ENCODE measurements at regions not wholly inside any gene's neighbourhood (a gene's known extent, or its start where the extent isn't known, plus 50 kb on each side); places are given as distances from the start of the nearest gene placed in this dataset.

GRCh38 chr7:108723381-108723814 is 153.7 kb downstream of the DNAJB9 start:
- H3K4me3 Mint-ChIP-seq, result no peak overlapping the region

GRCh38 chr7:108724251-108725100 is 154.8 kb downstream of the DNAJB9 start:
- DNase-seq (ENCODE audit: low spot score in 2 of 2, unreplicated experiment in 2 of 2), result no peak
- H3K27ac Mint-ChIP-seq, result no peak overlapping the region
- peaks cover 4% of the 10 kb centered on the region for H3K9me3 Mint-ChIP-seq
- TF ChIP-seq CTCF (IDR thresholded peaks at IDR 0.05; ENCODE audit: unreplicated experiment), result no peak
- H3K4me1 Mint-ChIP-seq, result peaks cover 4% of the 10 kb centered on the region
- H3K36me3 Mint-ChIP-seq, result no peaks in the 10 kb centered on the region
- H3K27me3 Mint-ChIP-seq (ENCODE audit: low read depth), result peaks cover 33% of the 10 kb centered on the region
- no peak overlapping the region for H3K4me3 Mint-ChIP-seq

More at GRCh38 chr7:108723381-108723814, 153.7 kb downstream of the DNAJB9 start:
- peaks cover 4% of the 10 kb centered on the region for H3K4me1 Mint-ChIP-seq
- H3K27me3 Mint-ChIP-seq (ENCODE audit: low read depth), result peaks cover 29% of the 10 kb centered on the region
- no peak overlapping the region for H3K27ac Mint-ChIP-seq
- no peak for DNase-seq (ENCODE audit: low spot score in 2 of 2, unreplicated experiment in 2 of 2)
- TF ChIP-seq CTCF (IDR thresholded peaks at IDR 0.05; ENCODE audit: unreplicated experiment), result no peak
- peaks cover 4% of the 10 kb centered on the region for H3K9me3 Mint-ChIP-seq
- H3K36me3 Mint-ChIP-seq, result no peaks in the 10 kb centered on the region

DNA sequence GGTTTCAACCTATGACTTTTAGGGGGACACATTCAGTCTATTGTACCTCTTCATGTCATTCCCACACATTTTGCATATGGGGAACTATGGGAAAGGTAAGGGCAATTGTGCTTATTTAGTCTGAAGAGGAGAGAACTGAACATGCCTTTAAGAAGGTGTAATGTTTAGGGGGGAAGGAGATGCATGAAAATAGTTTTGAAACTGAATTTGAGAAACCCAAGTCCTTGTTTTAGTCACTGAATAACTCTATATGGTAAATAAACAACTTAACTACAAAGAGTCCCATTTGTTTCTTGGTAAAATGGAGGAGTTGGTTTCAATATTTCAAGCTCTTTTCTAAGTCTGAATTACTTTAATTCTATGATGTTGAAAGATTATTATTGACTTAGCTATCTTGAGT is 166.1 kb downstream of the DNAJB9 start:
- H3K9me3 Mint-ChIP-seq, result no peaks in the 10 kb centered on the region
- TF ChIP-seq CTCF (IDR thresholded peaks at IDR 0.05; ENCODE audit: unreplicated experiment), result no peak
- no peak for DNase-seq (ENCODE audit: low spot score in 2 of 2, unreplicated experiment in 2 of 2)
- H3K27ac Mint-ChIP-seq, result no peak overlapping the region
- no peak overlapping the region for H3K4me3 Mint-ChIP-seq
- no peaks in the 10 kb centered on the region for H3K4me1 Mint-ChIP-seq
- no peaks in the 10 kb centered on the region for H3K36me3 Mint-ChIP-seq
- H3K27me3 Mint-ChIP-seq (ENCODE audit: low read depth), result peaks cover 44% of the 10 kb centered on the region

DNA sequence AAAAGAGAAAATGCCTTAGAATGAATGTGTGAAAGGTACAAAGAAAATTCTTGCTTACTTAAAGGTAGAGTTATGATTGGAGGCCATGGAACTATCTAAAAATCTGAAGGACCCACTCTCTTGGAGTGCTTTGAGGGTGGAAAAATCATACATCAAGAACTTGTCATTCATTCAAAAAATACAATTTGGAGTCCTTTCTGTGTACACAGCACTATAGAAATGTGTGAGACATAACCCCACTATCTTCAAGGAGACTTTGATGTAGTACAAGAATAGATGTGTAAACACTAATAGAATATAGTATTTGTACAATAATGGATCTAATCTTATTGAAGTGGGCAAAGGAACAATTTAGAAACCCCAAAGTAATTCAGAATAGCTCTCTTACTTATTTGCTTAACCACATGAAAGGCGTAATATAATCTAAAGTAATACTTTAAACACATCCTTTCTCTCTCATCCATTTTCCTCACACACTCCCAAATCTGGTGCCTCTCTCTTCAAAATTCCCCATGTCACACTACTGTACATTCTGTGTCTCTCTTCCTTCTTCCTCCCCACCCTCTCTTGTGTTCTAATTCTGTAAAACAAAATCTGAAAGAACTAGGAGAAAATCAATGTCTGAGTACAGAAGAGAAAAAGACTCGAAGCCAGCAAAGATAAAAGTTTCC is 166.7 kb downstream of the DNAJB9 start:
- no peaks in the 10 kb centered on the region for H3K4me1 Mint-ChIP-seq
- no peak for DNase-seq (ENCODE audit: low spot score in 2 of 2, unreplicated experiment in 2 of 2)
- no peak overlapping the region for H3K27ac Mint-ChIP-seq
- no peak for TF ChIP-seq CTCF (IDR thresholded peaks at IDR 0.05; ENCODE audit: unreplicated experiment)
- H3K4me3 Mint-ChIP-seq, result no peak overlapping the region
- no peaks in the 10 kb centered on the region for H3K9me3 Mint-ChIP-seq
- peaks cover 46% of the 10 kb centered on the region for H3K27me3 Mint-ChIP-seq (ENCODE audit: low read depth)
- H3K36me3 Mint-ChIP-seq, result no peaks in the 10 kb centered on the region

DNA sequence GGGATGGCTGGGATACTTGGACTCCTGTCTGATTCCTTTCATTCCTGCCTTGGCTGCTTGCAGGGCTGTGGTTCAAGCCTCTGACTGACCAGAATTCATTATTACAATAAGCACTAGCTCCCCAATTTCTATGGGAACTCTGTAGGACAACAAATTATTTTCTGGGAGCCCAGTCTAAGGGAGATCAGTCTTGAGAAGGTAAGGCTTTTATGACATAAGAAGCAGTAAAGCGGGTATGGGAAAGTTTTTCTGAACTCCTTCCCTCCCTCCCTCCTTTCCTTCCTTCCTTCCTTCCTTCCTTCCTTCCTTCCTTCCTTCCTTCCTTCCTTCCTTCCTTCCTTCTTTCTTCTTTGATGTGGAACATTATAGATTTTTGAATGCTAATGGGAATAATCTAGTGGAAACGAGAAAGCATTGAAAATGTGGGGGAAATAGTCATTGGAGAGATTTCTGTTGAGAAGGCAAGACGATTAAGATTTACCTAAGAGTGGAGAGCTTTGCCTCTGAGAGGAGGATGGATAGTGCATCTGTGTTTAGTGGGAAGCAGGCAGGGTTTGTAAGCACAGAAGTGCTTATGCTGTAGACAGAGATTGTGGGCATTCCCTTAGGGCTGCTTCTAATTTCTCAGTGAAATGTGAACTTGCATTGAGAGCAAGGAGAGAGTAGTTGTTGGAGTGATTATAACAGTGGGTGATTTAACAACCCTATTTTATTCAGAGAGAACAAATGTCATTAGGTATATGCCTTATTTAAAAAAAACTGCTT is 201.5 kb downstream of the DNAJB9 start:
- no peak overlapping the region for H3K4me3 Mint-ChIP-seq

More for the DNA sequence above, 201.5 kb downstream of the DNAJB9 start:
- no peak for TF ChIP-seq CTCF (IDR thresholded peaks at IDR 0.05; ENCODE audit: unreplicated experiment)
- no peaks in the 10 kb centered on the region for H3K27me3 Mint-ChIP-seq (ENCODE audit: low read depth)
- H3K9me3 Mint-ChIP-seq, result no peaks in the 10 kb centered on the region
- H3K27ac Mint-ChIP-seq, result no peak overlapping the region
- no peak for DNase-seq (ENCODE audit: low spot score in 2 of 2, unreplicated experiment in 2 of 2)
- no peaks in the 10 kb centered on the region for H3K4me1 Mint-ChIP-seq
- no peaks in the 10 kb centered on the region for H3K36me3 Mint-ChIP-seq

Measured in mesothelial cell of epicardium (in vitro differentiated cells).